ENCODE measurements at regions not wholly inside any gene's neighbourhood (a gene's known extent, or its start where the extent isn't known, plus 50 kb on each side); places are given as distances from the start of the nearest gene placed in this dataset.

DNA sequence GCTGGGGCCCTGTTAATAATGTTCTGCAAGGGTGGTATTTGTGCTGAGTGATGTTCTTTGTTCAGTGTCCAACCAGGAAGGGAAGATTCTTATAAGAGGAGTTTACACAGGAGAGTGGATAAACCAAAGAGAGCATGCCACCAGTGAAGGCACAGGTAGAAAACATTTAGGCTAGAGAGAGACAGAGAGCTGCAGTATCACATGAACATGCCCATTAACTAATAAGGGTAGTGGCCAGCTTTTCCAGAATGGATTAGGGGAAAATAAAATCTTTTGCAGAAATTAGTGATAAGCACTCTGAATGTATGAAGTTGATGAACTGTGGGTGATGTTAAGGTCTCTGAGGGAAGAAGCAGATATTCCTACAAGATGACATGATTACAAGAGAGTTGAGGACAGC is 54.1 kb upstream of the PRLR start:
- TF ChIP-seq, protein P1, sequence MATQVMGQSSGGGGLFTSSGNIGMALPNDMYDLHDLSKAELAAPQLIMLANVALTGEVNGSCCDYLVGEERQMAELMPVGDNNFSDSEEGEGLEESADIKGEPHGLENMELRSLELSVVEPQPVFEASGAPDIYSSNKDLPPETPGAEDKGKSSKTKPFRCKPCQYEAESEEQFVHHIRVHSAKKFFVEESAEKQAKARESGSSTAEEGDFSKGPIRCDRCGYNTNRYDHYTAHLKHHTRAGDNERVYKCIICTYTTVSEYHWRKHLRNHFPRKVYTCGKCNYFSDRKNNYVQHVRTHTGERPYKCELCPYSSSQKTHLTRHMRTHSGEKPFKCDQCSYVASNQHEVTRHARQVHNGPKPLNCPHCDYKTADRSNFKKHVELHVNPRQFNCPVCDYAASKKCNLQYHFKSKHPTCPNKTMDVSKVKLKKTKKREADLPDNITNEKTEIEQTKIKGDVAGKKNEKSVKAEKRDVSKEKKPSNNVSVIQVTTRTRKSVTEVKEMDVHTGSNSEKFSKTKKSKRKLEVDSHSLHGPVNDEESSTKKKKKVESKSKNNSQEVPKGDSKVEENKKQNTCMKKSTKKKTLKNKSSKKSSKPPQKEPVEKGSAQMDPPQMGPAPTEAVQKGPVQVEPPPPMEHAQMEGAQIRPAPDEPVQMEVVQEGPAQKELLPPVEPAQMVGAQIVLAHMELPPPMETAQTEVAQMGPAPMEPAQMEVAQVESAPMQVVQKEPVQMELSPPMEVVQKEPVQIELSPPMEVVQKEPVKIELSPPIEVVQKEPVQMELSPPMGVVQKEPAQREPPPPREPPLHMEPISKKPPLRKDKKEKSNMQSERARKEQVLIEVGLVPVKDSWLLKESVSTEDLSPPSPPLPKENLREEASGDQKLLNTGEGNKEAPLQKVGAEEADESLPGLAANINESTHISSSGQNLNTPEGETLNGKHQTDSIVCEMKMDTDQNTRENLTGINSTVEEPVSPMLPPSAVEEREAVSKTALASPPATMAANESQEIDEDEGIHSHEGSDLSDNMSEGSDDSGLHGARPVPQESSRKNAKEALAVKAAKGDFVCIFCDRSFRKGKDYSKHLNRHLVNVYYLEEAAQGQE (IDR thresholded peaks at IDR 0.05; ENCODE audit: low read depth) = no peak
- TF ChIP-seq TCF7L2 (IDR thresholded peaks at IDR 0.05; ENCODE audit: borderline replicate concordance, extremely low read depth, insufficient read depth, insufficient read length) (no peak), EZH2 (IDR thresholded peaks at IDR 0.05) (no peak)

Data from HCT116 (cell line).